Astrocyte (in vitro differentiated cells and primary cell): ENCODE measurements at regions not wholly inside any gene's neighbourhood (a gene's known extent, or its start where the extent isn't known, plus 50 kb on each side); places are given as distances from the start of the nearest gene placed in this dataset.
"Not testable (repeated sequence)": the region's sequence is repeated elsewhere in the genome, so short reads cannot be mapped to it uniquely, and the experiment has no call there.

Experiments
- EZH2 ChIP-seq: IDR thresholded peaks from 2 replicates; pipeline ENCODE4 v1.6.1; 2012; ENCODE audit warnings: mild to moderate bottlenecking, low read length, inconsistent platforms; ENCODE audit not compliant: insufficient read depth
- TF ChIP-seq, protein P1 (sequence below): IDR thresholded peaks from 2 replicates; pipeline ENCODE4 v1.5.1; 2011; ENCODE audit warnings: low read depth, mild to moderate bottlenecking, inconsistent platforms, low read length, moderate library complexity; ENCODE audit not compliant: insufficient read depth

DNA sequence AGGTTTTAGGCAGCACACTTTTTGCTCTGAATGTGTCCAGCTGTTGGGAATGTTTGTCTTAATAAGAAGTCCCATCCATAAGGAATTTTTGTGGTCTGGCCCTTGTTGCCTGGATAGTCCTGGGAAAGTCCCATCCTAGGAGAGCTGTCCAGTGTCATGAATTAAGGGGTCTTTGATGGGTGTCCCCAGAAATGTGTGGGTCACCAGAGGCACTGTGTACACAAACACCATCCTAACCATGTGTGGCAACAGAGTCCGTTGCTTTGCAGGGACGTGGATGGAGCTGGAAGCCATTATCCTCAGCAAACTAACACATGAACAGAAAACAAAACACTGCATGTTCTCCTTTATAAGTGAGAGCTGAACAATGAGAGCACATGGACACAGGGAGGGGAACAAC is 111.9 kb downstream of the KCNJ12 start:
- TF ChIP-seq, protein P1, sequence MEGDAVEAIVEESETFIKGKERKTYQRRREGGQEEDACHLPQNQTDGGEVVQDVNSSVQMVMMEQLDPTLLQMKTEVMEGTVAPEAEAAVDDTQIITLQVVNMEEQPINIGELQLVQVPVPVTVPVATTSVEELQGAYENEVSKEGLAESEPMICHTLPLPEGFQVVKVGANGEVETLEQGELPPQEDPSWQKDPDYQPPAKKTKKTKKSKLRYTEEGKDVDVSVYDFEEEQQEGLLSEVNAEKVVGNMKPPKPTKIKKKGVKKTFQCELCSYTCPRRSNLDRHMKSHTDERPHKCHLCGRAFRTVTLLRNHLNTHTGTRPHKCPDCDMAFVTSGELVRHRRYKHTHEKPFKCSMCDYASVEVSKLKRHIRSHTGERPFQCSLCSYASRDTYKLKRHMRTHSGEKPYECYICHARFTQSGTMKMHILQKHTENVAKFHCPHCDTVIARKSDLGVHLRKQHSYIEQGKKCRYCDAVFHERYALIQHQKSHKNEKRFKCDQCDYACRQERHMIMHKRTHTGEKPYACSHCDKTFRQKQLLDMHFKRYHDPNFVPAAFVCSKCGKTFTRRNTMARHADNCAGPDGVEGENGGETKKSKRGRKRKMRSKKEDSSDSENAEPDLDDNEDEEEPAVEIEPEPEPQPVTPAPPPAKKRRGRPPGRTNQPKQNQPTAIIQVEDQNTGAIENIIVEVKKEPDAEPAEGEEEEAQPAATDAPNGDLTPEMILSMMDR, result not testable (repeated sequence)
- not testable (repeated sequence) for TF ChIP-seq EZH2
